SK-N-SH treated with all-trans-retinoic acid at 6 μM for 48 hours (cell line): ENCODE measurements at regions not wholly inside any gene's neighbourhood (a gene's known extent, or its start where the extent isn't known, plus 50 kb on each side); places are given as distances from the start of the nearest gene placed in this dataset.

Experiments used
- ATAC-seq: fragments of 200-7000 bp; cut with Tn5 transposase; 3 replicates; pipeline ENCODE4 v1.9.1; 2020; ENCODE audit warnings: mild to moderate bottlenecking, moderate library complexity
- ARNTL ChIP-seq: fragments of 450-650 bp; formaldehyde crosslinking; IDR thresholded peaks from 2 replicates; pipeline ENCODE4 v1.5.0; 2020; ENCODE audit warnings: low read depth, mild to moderate bottlenecking, moderate library complexity, borderline replicate concordance
- BACH2 ChIP-seq: fragments of 250-450 bp; sonication (Bioruptor Pico); IDR thresholded peaks from 2 replicates; pipeline ENCODE4 v1.9.0; 2021; ENCODE audit warnings: mild to moderate bottlenecking, borderline replicate concordance
- CSDC2 ChIP-seq: fragments of 250-450 bp; sonication (Bioruptor Pico); IDR thresholded peaks from 2 replicates; pipeline ENCODE4 v1.5.0; 2020; ENCODE audit warnings: mild to moderate bottlenecking, moderate library complexity
- CSRNP3 ChIP-seq: fragments of 250-450 bp; sonication (Bioruptor Pico); IDR thresholded peaks from 2 replicates; pipeline ENCODE4 v1.5.1; 2021; ENCODE audit warnings: mild to moderate bottlenecking, moderate library complexity
- ESRRG ChIP-seq: fragments of 250-450 bp; sonication (Bioruptor Pico); IDR thresholded peaks from 2 replicates; pipeline ENCODE4 v1.6.1; 2021; ENCODE audit warnings: mild to moderate bottlenecking
- GLIS3 ChIP-seq: fragments of 250-450 bp; sonication (Bioruptor Pico); IDR thresholded peaks from 2 replicates; pipeline ENCODE4 v1.5.0; 2020; ENCODE audit warnings: mild to moderate bottlenecking, moderate library complexity
- ISL1 ChIP-seq: fragments of 250-450 bp; sonication (Bioruptor Pico); IDR thresholded peaks from 2 replicates; pipeline ENCODE4 v2.1.2; 2022; ENCODE audit warnings: mild to moderate bottlenecking, moderate library complexity
- OSR1 ChIP-seq: fragments of 250-450 bp; sonication (Bioruptor Pico); IDR thresholded peaks from 2 replicates; pipeline ENCODE4 v1.8.0; 2022; ENCODE audit warnings: moderate library complexity, mild to moderate bottlenecking, inconsistent platforms
- PPARA ChIP-seq: fragments of 250-450 bp; sonication (Bioruptor Pico); IDR thresholded peaks from 2 replicates; pipeline ENCODE4 v1.5.0; 2020; ENCODE audit warnings: mild to moderate bottlenecking, borderline replicate concordance
- RARB ChIP-seq: fragments of 250-450 bp; sonication (Bioruptor Pico); IDR thresholded peaks from 2 replicates; pipeline ENCODE4 v1.8.0; 2021; ENCODE audit warnings: mild to moderate bottlenecking, moderate library complexity
- SNAI2 ChIP-seq: fragments of 250-450 bp; sonication (Bioruptor Pico); IDR thresholded peaks from 2 replicates; pipeline ENCODE4 v1.5.0; 2020; ENCODE audit warnings: mild to moderate bottlenecking, moderate library complexity
- TCF4 ChIP-seq: fragments of 250-450 bp; sonication (Bioruptor Pico); IDR thresholded peaks from 2 replicates; pipeline ENCODE4 v1.8.0; 2021; ENCODE audit warnings: mild to moderate bottlenecking, moderate library complexity, borderline replicate concordance
- TOX ChIP-seq: fragments of 250-450 bp; sonication (Bioruptor Pico); IDR thresholded peaks from 2 replicates; pipeline ENCODE4 v1.8.0; 2021; ENCODE audit warnings: mild to moderate bottlenecking, moderate library complexity, borderline replicate concordance
- ZFP3 ChIP-seq: fragments of 250-450 bp; sonication (Bioruptor Pico); IDR thresholded peaks from 2 replicates; pipeline ENCODE4 v1.5.0; 2020; ENCODE audit warnings: mild to moderate bottlenecking, moderate library complexity
- ZNF565 ChIP-seq: fragments of 450-650 bp; formaldehyde crosslinking; conservative IDR thresholded peaks from 2 replicates; pipeline ENCODE4 v1.5.0; 2020; ENCODE audit warnings: low read depth, mild to moderate bottlenecking, moderate library complexity
- ZNF70 ChIP-seq: fragments of 450-650 bp; formaldehyde crosslinking; IDR thresholded peaks from 2 replicates; pipeline ENCODE4 v1.5.0; 2020; ENCODE audit warnings: mild to moderate bottlenecking, moderate library complexity
- ZNF8 ChIP-seq: fragments of 450-650 bp; formaldehyde crosslinking; IDR thresholded peaks from 2 replicates; pipeline ENCODE4 v1.5.0; 2020; ENCODE audit warnings: mild to moderate bottlenecking, moderate library complexity
- TF ChIP-seq, protein P1 (sequence below): fragments of 250-450 bp; sonication (Bioruptor Pico); IDR thresholded peaks from 2 replicates; pipeline ENCODE4 v1.5.0; 2020; ENCODE audit warnings: mild to moderate bottlenecking, moderate library complexity
- TF ChIP-seq, protein P2 (sequence below): fragments of 250-450 bp; sonication (Bioruptor Pico); IDR thresholded peaks from 2 replicates; pipeline ENCODE4 v1.8.0; 2020; ENCODE audit warnings: mild to moderate bottlenecking, moderate library complexity, borderline replicate concordance
- TF ChIP-seq, protein P3 (sequence below): fragments of 250-450 bp; sonication (Bioruptor Pico); IDR thresholded peaks from 2 replicates; pipeline ENCODE4 v1.8.0; 2021; ENCODE audit warnings: low read depth, mild to moderate bottlenecking, moderate library complexity, borderline replicate concordance

- TF ChIP-seq GLIS3 (no peak), PPARA (CRISPR knock-in tag) (no peak), CSRNP3 (no peak), CSDC2 (CRISPR knock-in tag) (no peak), OSR1 (CRISPR knock-in tag) (no peak), TCF4 (CRISPR knock-in tag) (no peak)
- no peak for ATAC-seq
Measured at GRCh38 chr4:165715211-165715610, 157.8 kb upstream of the TLL1 start.

- TF ChIP-seq ZFP3 = no peak
- TF ChIP-seq, protein P1, sequence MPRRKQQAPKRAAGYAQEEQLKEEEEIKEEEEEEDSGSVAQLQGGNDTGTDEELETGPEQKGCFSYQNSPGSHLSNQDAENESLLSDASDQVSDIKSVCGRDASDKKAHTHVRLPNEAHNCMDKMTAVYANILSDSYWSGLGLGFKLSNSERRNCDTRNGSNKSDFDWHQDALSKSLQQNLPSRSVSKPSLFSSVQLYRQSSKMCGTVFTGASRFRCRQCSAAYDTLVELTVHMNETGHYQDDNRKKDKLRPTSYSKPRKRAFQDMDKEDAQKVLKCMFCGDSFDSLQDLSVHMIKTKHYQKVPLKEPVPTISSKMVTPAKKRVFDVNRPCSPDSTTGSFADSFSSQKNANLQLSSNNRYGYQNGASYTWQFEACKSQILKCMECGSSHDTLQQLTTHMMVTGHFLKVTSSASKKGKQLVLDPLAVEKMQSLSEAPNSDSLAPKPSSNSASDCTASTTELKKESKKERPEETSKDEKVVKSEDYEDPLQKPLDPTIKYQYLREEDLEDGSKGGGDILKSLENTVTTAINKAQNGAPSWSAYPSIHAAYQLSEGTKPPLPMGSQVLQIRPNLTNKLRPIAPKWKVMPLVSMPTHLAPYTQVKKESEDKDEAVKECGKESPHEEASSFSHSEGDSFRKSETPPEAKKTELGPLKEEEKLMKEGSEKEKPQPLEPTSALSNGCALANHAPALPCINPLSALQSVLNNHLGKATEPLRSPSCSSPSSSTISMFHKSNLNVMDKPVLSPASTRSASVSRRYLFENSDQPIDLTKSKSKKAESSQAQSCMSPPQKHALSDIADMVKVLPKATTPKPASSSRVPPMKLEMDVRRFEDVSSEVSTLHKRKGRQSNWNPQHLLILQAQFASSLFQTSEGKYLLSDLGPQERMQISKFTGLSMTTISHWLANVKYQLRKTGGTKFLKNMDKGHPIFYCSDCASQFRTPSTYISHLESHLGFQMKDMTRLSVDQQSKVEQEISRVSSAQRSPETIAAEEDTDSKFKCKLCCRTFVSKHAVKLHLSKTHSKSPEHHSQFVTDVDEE (CRISPR knock-in tag) = no peak
- no peak for TF ChIP-seq ISL1 (CRISPR knock-in tag)
- no peak for TF ChIP-seq CSRNP3
- TF ChIP-seq ZNF565 = no peak
- TF ChIP-seq, protein P2, sequence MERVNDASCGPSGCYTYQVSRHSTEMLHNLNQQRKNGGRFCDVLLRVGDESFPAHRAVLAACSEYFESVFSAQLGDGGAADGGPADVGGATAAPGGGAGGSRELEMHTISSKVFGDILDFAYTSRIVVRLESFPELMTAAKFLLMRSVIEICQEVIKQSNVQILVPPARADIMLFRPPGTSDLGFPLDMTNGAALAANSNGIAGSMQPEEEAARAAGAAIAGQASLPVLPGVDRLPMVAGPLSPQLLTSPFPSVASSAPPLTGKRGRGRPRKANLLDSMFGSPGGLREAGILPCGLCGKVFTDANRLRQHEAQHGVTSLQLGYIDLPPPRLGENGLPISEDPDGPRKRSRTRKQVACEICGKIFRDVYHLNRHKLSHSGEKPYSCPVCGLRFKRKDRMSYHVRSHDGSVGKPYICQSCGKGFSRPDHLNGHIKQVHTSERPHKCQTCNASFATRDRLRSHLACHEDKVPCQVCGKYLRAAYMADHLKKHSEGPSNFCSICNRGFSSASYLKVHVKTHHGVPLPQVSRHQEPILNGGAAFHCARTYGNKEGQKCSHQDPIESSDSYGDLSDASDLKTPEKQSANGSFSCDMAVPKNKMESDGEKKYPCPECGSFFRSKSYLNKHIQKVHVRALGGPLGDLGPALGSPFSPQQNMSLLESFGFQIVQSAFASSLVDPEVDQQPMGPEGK (CRISPR knock-in tag) = no peak
- no peak for TF ChIP-seq ARNTL (CRISPR knock-in tag)
- no peak for TF ChIP-seq BACH2 (CRISPR knock-in tag)
- TF ChIP-seq GLIS3 = no peak
- TF ChIP-seq, protein P3, sequence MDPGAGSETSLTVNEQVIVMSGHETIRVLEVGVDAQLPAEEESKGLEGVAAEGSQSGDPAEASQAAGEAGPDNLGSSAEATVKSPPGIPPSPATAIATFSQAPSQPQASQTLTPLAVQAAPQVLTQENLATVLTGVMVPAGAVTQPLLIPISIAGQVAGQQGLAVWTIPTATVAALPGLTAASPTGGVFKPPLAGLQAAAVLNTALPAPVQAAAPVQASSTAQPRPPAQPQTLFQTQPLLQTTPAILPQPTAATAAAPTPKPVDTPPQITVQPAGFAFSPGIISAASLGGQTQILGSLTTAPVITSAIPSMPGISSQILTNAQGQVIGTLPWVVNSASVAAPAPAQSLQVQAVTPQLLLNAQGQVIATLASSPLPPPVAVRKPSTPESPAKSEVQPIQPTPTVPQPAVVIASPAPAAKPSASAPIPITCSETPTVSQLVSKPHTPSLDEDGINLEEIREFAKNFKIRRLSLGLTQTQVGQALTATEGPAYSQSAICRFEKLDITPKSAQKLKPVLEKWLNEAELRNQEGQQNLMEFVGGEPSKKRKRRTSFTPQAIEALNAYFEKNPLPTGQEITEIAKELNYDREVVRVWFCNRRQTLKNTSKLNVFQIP (CRISPR knock-in tag) = no peak
- no peak for ATAC-seq
Measured at GRCh38 chr4:165715989-165716388, 157.0 kb upstream of the TLL1 start.

DNA sequence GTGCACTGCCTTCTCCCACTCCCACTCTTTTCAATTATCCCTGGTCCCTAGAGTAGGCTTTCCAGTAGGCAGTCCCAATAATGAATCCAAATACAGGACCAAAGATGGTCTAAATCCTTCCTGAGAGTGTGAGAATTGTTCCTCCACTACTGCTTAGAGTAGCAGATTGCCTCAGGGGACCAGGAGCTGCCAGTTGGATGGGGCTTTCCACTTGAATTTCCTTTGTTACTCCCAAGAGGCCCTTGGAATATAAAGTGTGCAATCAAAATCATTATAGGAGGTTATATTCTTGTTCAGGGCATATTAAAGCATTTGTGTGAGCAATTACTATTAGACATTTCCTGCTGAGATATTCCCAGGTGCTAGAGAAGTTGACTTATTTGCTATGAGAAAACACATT is 156.6 kb upstream of the TLL1 start:
- no peak for ATAC-seq
- TF ChIP-seq SNAI2 = no peak
- TF ChIP-seq CSDC2 (CRISPR knock-in tag) = no peak
- TF ChIP-seq, protein P3 (CRISPR knock-in tag) = no peak
- no peak for TF ChIP-seq RARB (CRISPR knock-in tag)
- no peak for TF ChIP-seq TOX
- no peak for TF ChIP-seq GLIS3
- no peak for TF ChIP-seq ISL1 (CRISPR knock-in tag)
- TF ChIP-seq ZFP3 = no peak
- TF ChIP-seq ZNF565 = no peak
- no peak for TF ChIP-seq ZNF70
- no peak for TF ChIP-seq ZNF8
- no peak for TF ChIP-seq BACH2 (CRISPR knock-in tag)
- no peak for TF ChIP-seq ESRRG (CRISPR knock-in tag)
- no peak for TF ChIP-seq TCF4 (CRISPR knock-in tag)
- TF ChIP-seq PPARA (CRISPR knock-in tag) = no peak
- TF ChIP-seq CSRNP3 = no peak
- TF ChIP-seq ARNTL (CRISPR knock-in tag) = no peak
- TF ChIP-seq, protein P1 (CRISPR knock-in tag) = no peak
